HepG2 (cell line): ENCODE measurements at regions not wholly inside any gene's neighbourhood (a gene's known extent, or its start where the extent isn't known, plus 50 kb on each side); places are given as distances from the start of the nearest gene placed in this dataset.

Experiments
- JDP2 ChIP-seq: sonication (generic); formaldehyde crosslinking; IDR thresholded peaks from 2 replicates; pipeline ENCODE4 v1.8.1; 2022; ENCODE audit warnings: missing genetic modification reagents, borderline replicate concordance
- MXD3 ChIP-seq: IDR thresholded peaks from 2 replicates; pipeline ENCODE4 v1.6.1; 2016; ENCODE audit warnings: mild to moderate bottlenecking, missing biosample characterization, missing genetic modification reagents
- PBX2 ChIP-seq: IDR thresholded peaks from 2 replicates; pipeline ENCODE4 v1.6.1; 2016; ENCODE audit warnings: control low read depth
- REST ChIP-seq, 2 experiments: IDR thresholded peaks; 2 replicates each; pipeline ENCODE4 v1.6.1; 2011 to 2012; ENCODE audit warnings: low read length in 2 of 2, borderline replicate concordance in 1 of 2, low read depth in 1 of 2, mild to moderate bottlenecking in 1 of 2, moderate library complexity in 1 of 2
- THAP9 ChIP-seq: sonication (generic); formaldehyde crosslinking; IDR thresholded peaks from 2 replicates; pipeline ENCODE4; 2020; ENCODE audit warnings: missing genetic modification reagents, mild to moderate bottlenecking, borderline replicate concordance
- ZNF121 ChIP-seq: sonication (generic); formaldehyde crosslinking; IDR thresholded peaks from 2 replicates; pipeline ENCODE4 v1.5.0; 2020; ENCODE audit warnings: mild to moderate bottlenecking, missing genetic modification reagents
- ZNF124 ChIP-seq: sonication (generic); formaldehyde crosslinking; IDR thresholded peaks from 2 replicates; pipeline ENCODE4 v1.4.0; 2020; ENCODE audit warnings: missing genetic modification reagents
- ZNF383 ChIP-seq: sonication (generic); formaldehyde crosslinking; IDR thresholded peaks from 2 replicates; pipeline ENCODE4 v1.4.0; 2020; ENCODE audit warnings: missing genetic modification reagents, mild to moderate bottlenecking, borderline replicate concordance

GRCh38 chr7:69526570-69526969 is 71.7 kb upstream of the AUTS2 start (continued):
- no peak for TF ChIP-seq REST (IDR thresholded peaks at IDR 0.05; ENCODE audit: borderline replicate concordance in 1 of 2, low read depth in 1 of 2, low read length in 2 of 2)
- TF ChIP-seq MXD3 (CRISPR knock-in tag): no peak
- no peak for TF ChIP-seq JDP2 (CRISPR knock-in tag)
- no peak for TF ChIP-seq ZNF124 (CRISPR knock-in tag)
- TF ChIP-seq ZNF383 (CRISPR knock-in tag): no peak
- no peak for TF ChIP-seq ZNF121
- no peak for TF ChIP-seq PBX2 (CRISPR knock-in tag)
- TF ChIP-seq THAP9 (CRISPR knock-in tag): no peak
